Astrocyte (in vitro differentiated cells and primary cell): ENCODE measurements at regions not wholly inside any gene's neighbourhood (a gene's known extent, or its start where the extent isn't known, plus 50 kb on each side); places are given as distances from the start of the nearest gene placed in this dataset.

Experiments
- EZH2 ChIP-seq: IDR thresholded peaks from 2 replicates; pipeline ENCODE4 v1.6.1; 2012; ENCODE audit warnings: mild to moderate bottlenecking, low read length, inconsistent platforms; ENCODE audit not compliant: insufficient read depth
- TF ChIP-seq, protein P1 (sequence below): IDR thresholded peaks from 2 replicates; pipeline ENCODE4 v1.5.1; 2011; ENCODE audit warnings: low read depth, mild to moderate bottlenecking, inconsistent platforms, low read length, moderate library complexity; ENCODE audit not compliant: insufficient read depth

DNA sequence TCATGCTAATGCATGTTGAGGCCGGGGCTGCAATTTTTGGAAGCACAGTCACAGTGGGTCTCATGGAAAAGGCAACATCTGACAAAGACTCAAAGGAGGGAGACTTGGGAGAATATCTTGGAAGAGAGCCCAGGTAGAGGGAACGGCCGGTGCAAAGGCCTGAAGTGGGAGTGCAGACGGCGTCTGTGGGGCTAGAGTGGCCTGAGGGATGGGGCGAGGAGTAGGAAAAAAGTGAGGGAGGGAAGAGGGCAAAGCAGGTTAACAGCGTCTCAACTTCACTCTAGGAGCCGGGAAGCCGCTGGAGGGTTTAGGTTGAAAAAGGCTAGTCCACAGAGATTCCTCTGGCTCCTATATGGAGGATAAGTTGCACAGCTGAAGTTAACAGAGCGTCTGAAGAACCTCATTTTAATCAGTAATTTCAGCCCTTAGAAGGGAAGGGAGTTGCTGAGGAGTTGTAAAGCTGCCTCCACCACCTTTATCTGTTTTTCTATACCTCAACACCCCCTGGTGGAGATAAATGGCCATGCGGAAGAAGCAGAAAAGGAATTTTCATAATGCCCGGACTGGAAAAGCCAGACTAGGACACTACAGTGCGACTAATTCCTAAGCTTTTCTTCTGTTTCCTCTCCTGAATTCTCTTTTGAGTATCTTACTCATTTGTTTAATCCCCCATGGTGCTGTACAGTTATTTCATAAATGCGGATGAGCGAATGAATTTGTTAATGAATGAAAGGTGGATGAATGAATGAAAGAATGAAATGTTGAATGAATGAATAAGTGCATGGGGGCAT lies 78.7 kb upstream of the ZNF281 start:
- TF ChIP-seq EZH2, result no peak
- TF ChIP-seq, protein P1, sequence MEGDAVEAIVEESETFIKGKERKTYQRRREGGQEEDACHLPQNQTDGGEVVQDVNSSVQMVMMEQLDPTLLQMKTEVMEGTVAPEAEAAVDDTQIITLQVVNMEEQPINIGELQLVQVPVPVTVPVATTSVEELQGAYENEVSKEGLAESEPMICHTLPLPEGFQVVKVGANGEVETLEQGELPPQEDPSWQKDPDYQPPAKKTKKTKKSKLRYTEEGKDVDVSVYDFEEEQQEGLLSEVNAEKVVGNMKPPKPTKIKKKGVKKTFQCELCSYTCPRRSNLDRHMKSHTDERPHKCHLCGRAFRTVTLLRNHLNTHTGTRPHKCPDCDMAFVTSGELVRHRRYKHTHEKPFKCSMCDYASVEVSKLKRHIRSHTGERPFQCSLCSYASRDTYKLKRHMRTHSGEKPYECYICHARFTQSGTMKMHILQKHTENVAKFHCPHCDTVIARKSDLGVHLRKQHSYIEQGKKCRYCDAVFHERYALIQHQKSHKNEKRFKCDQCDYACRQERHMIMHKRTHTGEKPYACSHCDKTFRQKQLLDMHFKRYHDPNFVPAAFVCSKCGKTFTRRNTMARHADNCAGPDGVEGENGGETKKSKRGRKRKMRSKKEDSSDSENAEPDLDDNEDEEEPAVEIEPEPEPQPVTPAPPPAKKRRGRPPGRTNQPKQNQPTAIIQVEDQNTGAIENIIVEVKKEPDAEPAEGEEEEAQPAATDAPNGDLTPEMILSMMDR, result peak; percentile 95
